ENCODE measurements at regions not wholly inside any gene's neighbourhood (a gene's known extent, or its start where the extent isn't known, plus 50 kb on each side); places are given as distances from the start of the nearest gene placed in this dataset.

DNA sequence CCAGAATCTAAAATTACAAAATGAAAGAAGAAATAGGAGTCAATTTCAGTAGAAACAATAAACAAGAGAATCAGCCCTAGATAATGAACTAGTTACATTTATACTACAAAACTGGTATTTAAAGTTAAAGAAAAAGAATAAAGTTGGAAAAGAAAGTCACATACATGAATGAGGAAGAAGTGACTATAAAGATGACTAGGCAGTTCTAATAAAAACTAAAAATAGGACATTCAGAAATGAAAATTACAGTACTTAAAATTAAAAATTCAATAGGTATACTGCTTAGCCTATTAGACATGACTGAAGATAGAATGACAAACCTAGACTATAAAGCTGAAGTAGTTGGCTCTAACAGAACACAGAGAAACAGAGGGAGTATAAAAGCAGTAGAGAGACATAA is 108.8 kb downstream of the AHR start:
- TF ChIP-seq POLR2AphosphoS5 (IDR thresholded peaks at IDR 0.05; ENCODE audit: low read depth, low read length) (no peak), POLR2A (IDR thresholded peaks at IDR 0.05; ENCODE audit: borderline replicate concordance, extremely low read depth, insufficient read depth, insufficient read length) (no peak), EZH2phosphoT487 (IDR thresholded peaks at IDR 0.05; ENCODE audit: borderline replicate concordance) (no peak), EZH2 (IDR thresholded peaks at IDR 0.05) (no peak), FOSL1 (IDR thresholded peaks at IDR 0.05; ENCODE audit: low read depth) (no peak)
- TF ChIP-seq, protein P1, sequence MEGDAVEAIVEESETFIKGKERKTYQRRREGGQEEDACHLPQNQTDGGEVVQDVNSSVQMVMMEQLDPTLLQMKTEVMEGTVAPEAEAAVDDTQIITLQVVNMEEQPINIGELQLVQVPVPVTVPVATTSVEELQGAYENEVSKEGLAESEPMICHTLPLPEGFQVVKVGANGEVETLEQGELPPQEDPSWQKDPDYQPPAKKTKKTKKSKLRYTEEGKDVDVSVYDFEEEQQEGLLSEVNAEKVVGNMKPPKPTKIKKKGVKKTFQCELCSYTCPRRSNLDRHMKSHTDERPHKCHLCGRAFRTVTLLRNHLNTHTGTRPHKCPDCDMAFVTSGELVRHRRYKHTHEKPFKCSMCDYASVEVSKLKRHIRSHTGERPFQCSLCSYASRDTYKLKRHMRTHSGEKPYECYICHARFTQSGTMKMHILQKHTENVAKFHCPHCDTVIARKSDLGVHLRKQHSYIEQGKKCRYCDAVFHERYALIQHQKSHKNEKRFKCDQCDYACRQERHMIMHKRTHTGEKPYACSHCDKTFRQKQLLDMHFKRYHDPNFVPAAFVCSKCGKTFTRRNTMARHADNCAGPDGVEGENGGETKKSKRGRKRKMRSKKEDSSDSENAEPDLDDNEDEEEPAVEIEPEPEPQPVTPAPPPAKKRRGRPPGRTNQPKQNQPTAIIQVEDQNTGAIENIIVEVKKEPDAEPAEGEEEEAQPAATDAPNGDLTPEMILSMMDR (IDR thresholded peaks at IDR 0.05 in 2 of 3, conservative IDR thresholded peaks at IDR 0.05 in 1 of 3; ENCODE audit: borderline replicate concordance in 1 of 3, insufficient read depth in 1 of 3, low read depth in 2 of 3, low read length in 2 of 3): no peak
- TF ChIP-seq, protein P2, sequence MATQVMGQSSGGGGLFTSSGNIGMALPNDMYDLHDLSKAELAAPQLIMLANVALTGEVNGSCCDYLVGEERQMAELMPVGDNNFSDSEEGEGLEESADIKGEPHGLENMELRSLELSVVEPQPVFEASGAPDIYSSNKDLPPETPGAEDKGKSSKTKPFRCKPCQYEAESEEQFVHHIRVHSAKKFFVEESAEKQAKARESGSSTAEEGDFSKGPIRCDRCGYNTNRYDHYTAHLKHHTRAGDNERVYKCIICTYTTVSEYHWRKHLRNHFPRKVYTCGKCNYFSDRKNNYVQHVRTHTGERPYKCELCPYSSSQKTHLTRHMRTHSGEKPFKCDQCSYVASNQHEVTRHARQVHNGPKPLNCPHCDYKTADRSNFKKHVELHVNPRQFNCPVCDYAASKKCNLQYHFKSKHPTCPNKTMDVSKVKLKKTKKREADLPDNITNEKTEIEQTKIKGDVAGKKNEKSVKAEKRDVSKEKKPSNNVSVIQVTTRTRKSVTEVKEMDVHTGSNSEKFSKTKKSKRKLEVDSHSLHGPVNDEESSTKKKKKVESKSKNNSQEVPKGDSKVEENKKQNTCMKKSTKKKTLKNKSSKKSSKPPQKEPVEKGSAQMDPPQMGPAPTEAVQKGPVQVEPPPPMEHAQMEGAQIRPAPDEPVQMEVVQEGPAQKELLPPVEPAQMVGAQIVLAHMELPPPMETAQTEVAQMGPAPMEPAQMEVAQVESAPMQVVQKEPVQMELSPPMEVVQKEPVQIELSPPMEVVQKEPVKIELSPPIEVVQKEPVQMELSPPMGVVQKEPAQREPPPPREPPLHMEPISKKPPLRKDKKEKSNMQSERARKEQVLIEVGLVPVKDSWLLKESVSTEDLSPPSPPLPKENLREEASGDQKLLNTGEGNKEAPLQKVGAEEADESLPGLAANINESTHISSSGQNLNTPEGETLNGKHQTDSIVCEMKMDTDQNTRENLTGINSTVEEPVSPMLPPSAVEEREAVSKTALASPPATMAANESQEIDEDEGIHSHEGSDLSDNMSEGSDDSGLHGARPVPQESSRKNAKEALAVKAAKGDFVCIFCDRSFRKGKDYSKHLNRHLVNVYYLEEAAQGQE (IDR thresholded peaks at IDR 0.05; ENCODE audit: low read depth): no peak
- TF ChIP-seq, protein P3, sequence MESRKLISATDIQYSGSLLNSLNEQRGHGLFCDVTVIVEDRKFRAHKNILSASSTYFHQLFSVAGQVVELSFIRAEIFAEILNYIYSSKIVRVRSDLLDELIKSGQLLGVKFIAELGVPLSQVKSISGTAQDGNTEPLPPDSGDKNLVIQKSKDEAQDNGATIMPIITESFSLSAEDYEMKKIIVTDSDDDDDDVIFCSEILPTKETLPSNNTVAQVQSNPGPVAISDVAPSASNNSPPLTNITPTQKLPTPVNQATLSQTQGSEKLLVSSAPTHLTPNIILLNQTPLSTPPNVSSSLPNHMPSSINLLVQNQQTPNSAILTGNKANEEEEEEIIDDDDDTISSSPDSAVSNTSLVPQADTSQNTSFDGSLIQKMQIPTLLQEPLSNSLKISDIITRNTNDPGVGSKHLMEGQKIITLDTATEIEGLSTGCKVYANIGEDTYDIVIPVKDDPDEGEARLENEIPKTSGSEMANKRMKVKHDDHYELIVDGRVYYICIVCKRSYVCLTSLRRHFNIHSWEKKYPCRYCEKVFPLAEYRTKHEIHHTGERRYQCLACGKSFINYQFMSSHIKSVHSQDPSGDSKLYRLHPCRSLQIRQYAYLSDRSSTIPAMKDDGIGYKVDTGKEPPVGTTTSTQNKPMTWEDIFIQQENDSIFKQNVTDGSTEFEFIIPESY (IDR thresholded peaks at IDR 0.05; ENCODE audit: extremely low read depth, insufficient replicate concordance, low read length): no peak
- TF ChIP-seq, protein P4, sequence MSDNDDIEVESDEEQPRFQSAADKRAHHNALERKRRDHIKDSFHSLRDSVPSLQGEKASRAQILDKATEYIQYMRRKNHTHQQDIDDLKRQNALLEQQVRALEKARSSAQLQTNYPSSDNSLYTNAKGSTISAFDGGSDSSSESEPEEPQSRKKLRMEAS (IDR thresholded peaks at IDR 0.05): no peak
